OCI-LY3 (cell line): ENCODE measurements at regions not wholly inside any gene's neighbourhood (a gene's known extent, or its start where the extent isn't known, plus 50 kb on each side); places are given as distances from the start of the nearest gene placed in this dataset.

Experiments used
- H2AFZ ChIP-seq: fragments of 200-600, 300-600 bp; shearing (Covaris generic); 2 replicates; pipeline ENCODE4 v1.6.0; 2014; ENCODE audit warnings: antibody characterized with exemption, low read depth, low read length
- H3K27ac ChIP-seq: fragments of 200-600, 300-600 bp; sonication (generic); 2 replicates; pipeline ENCODE4 v1.5.1; 2014; ENCODE audit warnings: mild to moderate bottlenecking, low read length, moderate library complexity, mixed read lengths
- H3K27me3 ChIP-seq: fragments of 200-600, 300-600 bp; sonication (generic); 2 replicates; pipeline ENCODE4 v1.6.1; 2014; ENCODE audit warnings: low read depth, low read length, mixed read lengths
- H3K36me3 ChIP-seq: fragments of 200-600, 300-600 bp; sonication (generic); replicated peaks from 2 replicates; pipeline ENCODE3; 2014; ENCODE audit warnings: low read depth, low read length, mixed read lengths
- H3K4me1 ChIP-seq: fragments of 300-600, 200-600 bp; sonication (generic); 2 replicates; pipeline ENCODE4 v1.6.1; 2014; ENCODE audit warnings: low read length, mixed read lengths
- H3K4me2 ChIP-seq: fragments of 200-600, 300-600 bp; sonication (generic); 2 replicates; pipeline ENCODE4 v1.6.1; 2014; ENCODE audit warnings: low read length, mixed read lengths
- H3K4me3 ChIP-seq: fragments of 300-600, 200-600 bp; sonication (generic); 2 replicates; pipeline ENCODE4 v1.5.1; 2014; ENCODE audit warnings: antibody characterized with exemption, mild to moderate bottlenecking, low read length, moderate library complexity
- H3K79me2 ChIP-seq: fragments of 300-600, 200-600 bp; shearing (Covaris generic); 2 replicates; pipeline ENCODE4 v1.6.1; 2014; ENCODE audit warnings: mild to moderate bottlenecking, low read length, mixed read lengths
- H3K9ac ChIP-seq: fragments of 300-600, 200-600 bp; shearing (Covaris generic); 2 replicates; pipeline ENCODE4 v1.6.0; 2014; ENCODE audit warnings: mild to moderate bottlenecking, low read length, moderate library complexity
- H3K9me3 ChIP-seq: fragments of 200-600, 300-600 bp; shearing (Covaris generic); 2 replicates; pipeline ENCODE4 v1.6.1; 2014; ENCODE audit warnings: low read length, mixed read lengths; ENCODE audit not compliant: insufficient read depth
- H4K20me1 ChIP-seq: fragments of 200-600, 300-600 bp; sonication (generic); 2 replicates; pipeline ENCODE4 v1.6.1; 2016; ENCODE audit warnings: low read length, mixed read lengths; ENCODE audit not compliant: insufficient read depth
- CTCF ChIP-seq: fragments of 200-600, 300-600 bp; sonication (generic); IDR thresholded peaks from 2 replicates; pipeline ENCODE4 v1.5.1; 2014; ENCODE audit warnings: antibody characterized with exemption, low read length, low read depth
- EZH2phosphoT487 ChIP-seq: fragments of 200-600 bp; shearing (Covaris generic); IDR thresholded peaks from 2 replicates; pipeline ENCODE4 v1.6.1; 2018; ENCODE audit warnings: antibody characterized with exemption, mixed run types, low read depth

- TF ChIP-seq EZH2phosphoT487 (no peak), CTCF (no peak)
- Histone ChIP-seq H3K79me2 (no peaks in the 10 kb centered on the region), H3K9me3 (no peaks in the 10 kb centered on the region), H3K9ac (no peak overlapping the region), H4K20me1 (no peaks in the 10 kb centered on the region), H3K4me2 (no peak overlapping the region), H3K4me1 (no peaks in the 10 kb centered on the region), H3K4me3 (no peak overlapping the region), H3K36me3 (no peaks in the 10 kb centered on the region), H3K27me3 (no peaks in the 10 kb centered on the region), H2AFZ (no peak overlapping the region), H3K27ac (no peak overlapping the region)
These were observed 158.6 kb downstream of the SAMD5 start for GRCh38 chr6:147667082-147667481.

- Histone ChIP-seq H2AFZ (no peak overlapping the region), H3K4me1 (no peaks in the 10 kb centered on the region), H3K9ac (no peak overlapping the region), H3K27ac (no peak overlapping the region), H3K36me3 (no peaks in the 10 kb centered on the region), H3K27me3 (no peaks in the 10 kb centered on the region), H4K20me1 (no peaks in the 10 kb centered on the region), H3K4me3 (no peak overlapping the region), H3K9me3 (no peaks in the 10 kb centered on the region), H3K79me2 (no peaks in the 10 kb centered on the region), H3K4me2 (no peak overlapping the region)
- TF ChIP-seq EZH2phosphoT487 (no peak), CTCF (no peak)
These were observed 165.6 kb downstream of the SAMD5 start for GRCh38 chr6:147674099-147674498.

- Histone ChIP-seq H4K20me1 (no peaks in the 10 kb centered on the region), H2AFZ (no peak overlapping the region), H3K9me3 (no peaks in the 10 kb centered on the region), H3K4me1 (no peaks in the 10 kb centered on the region), H3K27ac (no peak overlapping the region), H3K4me3 (no peak overlapping the region), H3K9ac (no peak overlapping the region), H3K27me3 (no peaks in the 10 kb centered on the region), H3K36me3 (no peaks in the 10 kb centered on the region), H3K79me2 (no peaks in the 10 kb centered on the region), H3K4me2 (no peak overlapping the region)
- TF ChIP-seq EZH2phosphoT487 (no peak), CTCF (no peak)
These were observed 166.3 kb downstream of the SAMD5 start for GRCh38 chr6:147674794-147675193.

GRCh38 chr6:147675281-147675680 is 166.8 kb downstream of the SAMD5 start:
- no peaks in the 10 kb centered on the region for H3K79me2 ChIP-seq
- H2AFZ ChIP-seq, result no peak overlapping the region
- no peaks in the 10 kb centered on the region for H3K27me3 ChIP-seq
- H4K20me1 ChIP-seq, result no peaks in the 10 kb centered on the region
- H3K9me3 ChIP-seq, result no peaks in the 10 kb centered on the region
- H3K4me2 ChIP-seq, result no peak overlapping the region
- H3K36me3 ChIP-seq, result no peaks in the 10 kb centered on the region
- H3K9ac ChIP-seq, result no peak overlapping the region
- no peaks in the 10 kb centered on the region for H3K4me1 ChIP-seq
- no peak overlapping the region for H3K27ac ChIP-seq
- no peak overlapping the region for H3K4me3 ChIP-seq
- TF ChIP-seq EZH2phosphoT487, result no peak
- TF ChIP-seq CTCF, result no peak
